ENCODE measurements at regions not wholly inside any gene's neighbourhood (a gene's known extent, or its start where the extent isn't known, plus 50 kb on each side); places are given as distances from the start of the nearest gene placed in this dataset.

DNA sequence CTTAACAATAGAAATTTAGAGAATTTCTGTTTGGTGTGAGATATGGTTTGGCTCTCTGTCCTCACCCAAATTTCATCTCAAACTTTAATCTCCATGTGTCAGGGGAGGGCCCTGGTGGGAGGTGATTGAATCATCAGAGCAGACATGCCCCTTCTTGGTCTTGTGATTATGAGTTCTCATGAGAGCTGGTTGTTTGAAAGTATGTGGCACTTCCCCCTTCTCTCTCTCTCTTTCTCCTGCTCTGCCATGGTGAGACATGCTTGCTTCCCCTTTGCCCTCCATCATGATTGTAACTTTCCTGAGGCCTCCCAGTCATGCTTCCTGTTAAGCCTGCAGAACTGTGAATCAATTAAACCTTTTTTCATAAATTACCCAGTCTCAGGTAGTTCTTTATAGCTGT lies 524.7 kb upstream of the ACVR2A start:
- no peak for DNase-seq
- no peak for ATAC-seq
- intact Hi-C loops (cut with DNase I, micrococcal nuclease): no loop called here
- no peaks in the 10 kb centered on the region for H3K36me3 ChIP-seq (ENCODE audit: low read depth)
- no peak for TF ChIP-seq CTCF (IDR thresholded peaks at IDR 0.05)
- H3K4me3 ChIP-seq: no peak overlapping the region
- H3K4me1 ChIP-seq (ENCODE audit: low read depth): no peaks in the 10 kb centered on the region
- H3K9me3 ChIP-seq: peaks cover 18% of the 10 kb centered on the region

GRCh38 chr2:147311058-147311430 lies 533.8 kb upstream of the ACVR2A start:
- peak in 2 of 3 donors; percentile 51 to 62 for DNase-seq
- intact Hi-C loops (cut with DNase I, micrococcal nuclease): no loop called here
- TF ChIP-seq CTCF (IDR thresholded peaks at IDR 0.05): no peak

DNA sequence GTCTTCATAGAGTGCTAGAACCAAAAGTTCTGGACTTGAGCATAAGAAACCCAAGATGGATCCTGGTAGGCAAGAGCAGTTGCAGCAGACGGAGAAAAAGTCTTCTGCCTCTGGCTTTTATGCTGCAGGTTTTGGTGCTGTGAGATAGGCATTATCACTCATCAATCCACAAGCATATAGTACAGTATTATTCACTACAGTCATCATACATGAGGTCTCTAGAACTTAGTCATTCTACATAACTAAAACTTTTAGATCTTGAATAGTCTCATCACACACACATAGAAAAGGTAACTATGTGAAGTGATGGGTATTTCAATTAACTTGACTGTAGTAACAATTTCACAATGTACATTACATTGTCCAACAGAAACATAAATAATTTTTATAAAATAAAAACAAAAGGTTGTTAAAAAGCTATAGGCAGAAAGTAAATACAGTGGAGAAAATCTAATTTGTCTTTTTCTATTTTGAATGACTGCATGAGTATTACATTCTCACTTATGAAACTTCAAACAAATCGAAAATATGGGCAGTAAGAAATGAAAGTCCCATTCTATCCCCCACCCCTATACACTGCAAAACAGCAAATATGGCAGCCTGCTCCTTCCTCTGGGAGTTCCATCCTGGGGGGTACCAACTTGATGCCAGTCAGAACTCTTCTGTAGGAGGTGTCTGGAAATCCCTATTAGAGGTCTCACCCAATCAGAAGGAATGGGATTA lies 534.3 kb upstream of the ACVR2A start:
- Histone ChIP-seq H3K36me3 (ENCODE audit: low read depth) (no peaks in the 10 kb centered on the region), H3K4me3 (no peak overlapping the region), H3K9me3 (no peaks in the 10 kb centered on the region), H3K4me1 (ENCODE audit: low read depth) (no peaks in the 10 kb centered on the region)
- intact Hi-C loops (cut with DNase I, micrococcal nuclease): no loop called here
- ATAC-seq (no peak), DNase-seq (no peak)
- no peak for TF ChIP-seq CTCF (IDR thresholded peaks at IDR 0.05)

More at GRCh38 chr2:147311058-147311430, 533.8 kb upstream of the ACVR2A start:
- peak; percentile 82 for ATAC-seq
- Histone ChIP-seq H3K9me3 (no peaks in the 10 kb centered on the region), H3K4me3 (no peak overlapping the region), H3K4me1 (ENCODE audit: low read depth) (no peaks in the 10 kb centered on the region), H3K36me3 (ENCODE audit: low read depth) (no peaks in the 10 kb centered on the region)

DNA sequence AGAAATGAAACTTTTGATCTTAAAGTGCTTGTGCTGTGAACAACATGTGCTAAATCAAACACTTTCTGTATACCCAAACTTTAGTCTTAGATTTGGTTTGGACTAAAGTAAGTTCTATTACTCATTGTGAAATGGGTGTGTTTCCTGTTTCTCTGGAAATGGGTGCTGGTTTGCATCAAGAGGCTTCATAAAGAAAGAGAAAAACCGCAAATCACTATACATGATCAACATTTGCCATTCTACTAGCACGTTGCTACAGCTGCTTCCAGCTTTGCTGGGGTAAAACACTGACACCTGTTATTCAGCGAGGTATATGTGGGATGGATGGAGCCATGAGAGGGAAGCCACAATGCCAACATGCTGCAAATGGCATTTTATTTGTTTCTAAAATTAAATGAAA lies 547.0 kb upstream of the ACVR2A start:
- no peaks in the 10 kb centered on the region for H3K36me3 ChIP-seq (ENCODE audit: low read depth)
- no peak for TF ChIP-seq CTCF (IDR thresholded peaks at IDR 0.05)
- H3K4me1 ChIP-seq (ENCODE audit: low read depth): no peaks in the 10 kb centered on the region
- ATAC-seq: peak; percentile 55
- no peak for DNase-seq
- H3K9me3 ChIP-seq: no peaks in the 10 kb centered on the region
- intact Hi-C loops (cut with DNase I, micrococcal nuclease): no loop called here
- H3K4me3 ChIP-seq: no peak overlapping the region

DNA sequence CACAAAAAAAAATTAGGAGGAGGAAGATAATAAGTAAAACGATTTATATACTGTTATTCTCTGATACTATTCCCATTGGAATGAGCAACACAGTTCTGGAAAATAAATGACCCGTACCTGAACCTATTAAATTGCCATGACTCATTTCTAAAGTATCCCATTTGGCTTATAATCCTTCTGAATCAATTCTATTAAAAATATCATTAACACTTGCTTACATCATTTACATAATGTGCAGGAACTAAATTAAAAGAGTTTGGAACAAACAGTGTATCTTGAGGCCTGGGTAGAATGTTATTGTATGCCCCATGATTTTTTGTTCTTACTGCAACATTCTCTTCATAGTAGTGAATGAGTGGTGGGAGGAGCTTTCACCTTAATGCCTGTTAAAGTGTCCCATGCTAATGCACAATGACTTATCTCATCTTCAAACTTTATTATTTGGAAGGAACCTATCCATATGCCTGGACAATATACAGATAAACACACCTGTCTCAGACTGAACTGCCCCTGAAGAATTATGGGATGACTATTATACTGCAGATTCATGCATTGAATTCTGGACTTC lies 549.9 kb upstream of the ACVR2A start:
- Histone ChIP-seq H3K9me3 (no peaks in the 10 kb centered on the region), H3K4me1 (ENCODE audit: low read depth) (no peaks in the 10 kb centered on the region), H3K4me3 (no peak overlapping the region), H3K36me3 (ENCODE audit: low read depth) (no peaks in the 10 kb centered on the region)
- no peak for TF ChIP-seq CTCF (IDR thresholded peaks at IDR 0.05)
- no peak for ATAC-seq
- intact Hi-C loops (cut with DNase I, micrococcal nuclease): no loop called here
- DNase-seq: no peak

Measured in mucosa of descending colon (tissue), 3 donors.